ENCODE measurements at regions not wholly inside any gene's neighbourhood (a gene's known extent, or its start where the extent isn't known, plus 50 kb on each side); places are given as distances from the start of the nearest gene placed in this dataset.

DNA sequence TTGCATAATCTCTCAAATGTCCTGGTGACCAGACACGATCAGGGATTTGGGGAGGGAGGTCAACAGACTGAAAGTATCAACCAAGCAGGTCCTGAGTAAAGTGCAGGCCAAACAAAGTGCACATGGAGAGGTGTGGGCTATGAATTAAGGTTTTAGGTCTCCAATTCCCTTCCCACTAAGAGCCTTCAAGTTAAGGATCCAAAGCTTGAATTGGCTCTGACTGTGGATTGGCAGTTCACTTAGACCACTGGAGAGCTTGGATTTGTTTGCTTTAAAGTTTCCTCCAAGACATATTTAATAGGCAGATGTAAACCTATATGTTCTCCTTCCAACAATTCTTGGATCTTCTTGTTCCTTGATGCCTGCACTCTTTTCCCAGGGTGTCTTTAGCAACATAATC lies 129.6 kb upstream of the IGF1 start:
- TF ChIP-seq NR3C1 (IDR thresholded peaks at IDR 0.05) (no peak), BHLHE40 (IDR thresholded peaks at IDR 0.05; ENCODE audit: low read depth, low read length) (no peak), SMC3 (IDR thresholded peaks at IDR 0.05) (no peak), POLR2A (IDR thresholded peaks at IDR 0.05; ENCODE audit: low read length) (no peak)
